ENCODE measurements at regions not wholly inside any gene's neighbourhood (a gene's known extent, or its start where the extent isn't known, plus 50 kb on each side); places are given as distances from the start of the nearest gene placed in this dataset.

GRCh38 chr4:115781528-115782146 is 668.2 kb upstream of the NDST4 start:
- no peak for DNase-seq
- Mint-ChIP-seq H3K9me3 (peaks cover 2% of the 10 kb centered on the region), H3K27me3 (no peaks in the 10 kb centered on the region), H3K4me3 (no peak overlapping the region), H3K4me1 (peaks cover 3% of the 10 kb centered on the region), H3K36me3 (no peaks in the 10 kb centered on the region), H3K27ac (no peak overlapping the region)

- Mint-ChIP-seq H3K4me1 (peaks cover 3% of the 10 kb centered on the region), H3K27ac (no peak overlapping the region), H3K36me3 (no peaks in the 10 kb centered on the region), H3K27me3 (no peaks in the 10 kb centered on the region), H3K4me3 (no peak overlapping the region), H3K9me3 (peaks cover 2% of the 10 kb centered on the region)
- no peak for DNase-seq
Measured at GRCh38 chr4:115780835-115781234, 667.4 kb upstream of the NDST4 start.

GRCh38 chr4:115780268-115780667 is 666.8 kb upstream of the NDST4 start:
- H3K9me3 Mint-ChIP-seq = peaks cover 2% of the 10 kb centered on the region
- no peaks in the 10 kb centered on the region for H3K27me3 Mint-ChIP-seq

GRCh38 chr4:115770046-115770543 is 656.7 kb upstream of the NDST4 start:
- Mint-ChIP-seq H3K27ac (no peak overlapping the region), H3K36me3 (no peaks in the 10 kb centered on the region), H3K4me3 (no peak overlapping the region), H3K4me1 (no peaks in the 10 kb centered on the region), H3K27me3 (no peaks in the 10 kb centered on the region), H3K9me3 (peaks cover 1% of the 10 kb centered on the region)
- no peak for DNase-seq

More at GRCh38 chr4:115780268-115780667, 666.8 kb upstream of the NDST4 start:
- no peak overlapping the region for H3K27ac Mint-ChIP-seq
- no peaks in the 10 kb centered on the region for H3K36me3 Mint-ChIP-seq
- DNase-seq = no peak
- H3K4me1 Mint-ChIP-seq = peaks cover 3% of the 10 kb centered on the region
- H3K4me3 Mint-ChIP-seq = no peak overlapping the region

- H3K4me3 Mint-ChIP-seq = no peak overlapping the region
- no peak for DNase-seq
- peaks cover 1% of the 10 kb centered on the region for H3K9me3 Mint-ChIP-seq
- H3K4me1 Mint-ChIP-seq = no peaks in the 10 kb centered on the region
- H3K27ac Mint-ChIP-seq = no peak overlapping the region
- H3K36me3 Mint-ChIP-seq = no peaks in the 10 kb centered on the region
- no peaks in the 10 kb centered on the region for H3K27me3 Mint-ChIP-seq
Measured at GRCh38 chr4:115769396-115769795, 656.0 kb upstream of the NDST4 start.

- Mint-ChIP-seq H3K36me3 (no peaks in the 10 kb centered on the region), H3K4me3 (no peak overlapping the region), H3K9me3 (peaks cover 1% of the 10 kb centered on the region), H3K4me1 (no peaks in the 10 kb centered on the region), H3K27ac (no peak overlapping the region), H3K27me3 (no peaks in the 10 kb centered on the region)
- no peak for DNase-seq
Measured at GRCh38 chr4:115763051-115763450, 649.6 kb upstream of the NDST4 start.

GRCh38 chr4:115759231-115759630 is 645.8 kb upstream of the NDST4 start:
- no peak overlapping the region for H3K4me3 Mint-ChIP-seq
- H3K36me3 Mint-ChIP-seq = no peaks in the 10 kb centered on the region
- H3K27ac Mint-ChIP-seq = no peak overlapping the region
- H3K9me3 Mint-ChIP-seq = peaks cover 2% of the 10 kb centered on the region
- DNase-seq = no peak
- no peaks in the 10 kb centered on the region for H3K27me3 Mint-ChIP-seq
- H3K4me1 Mint-ChIP-seq = no peaks in the 10 kb centered on the region

GRCh38 chr4:115749404-115749803 is 636.0 kb upstream of the NDST4 start:
- no peaks in the 10 kb centered on the region for H3K4me1 Mint-ChIP-seq
- no peak overlapping the region for H3K27ac Mint-ChIP-seq
- DNase-seq = no peak
- peaks cover 5% of the 10 kb centered on the region for H3K9me3 Mint-ChIP-seq
- H3K27me3 Mint-ChIP-seq = no peaks in the 10 kb centered on the region
- H3K36me3 Mint-ChIP-seq = no peaks in the 10 kb centered on the region
- H3K4me3 Mint-ChIP-seq = no peak overlapping the region

GRCh38 chr4:115740806-115741205 is 627.4 kb upstream of the NDST4 start:
- no peaks in the 10 kb centered on the region for H3K4me1 Mint-ChIP-seq
- H3K27ac Mint-ChIP-seq = no peak overlapping the region
- H3K9me3 Mint-ChIP-seq = peaks cover 1% of the 10 kb centered on the region
- no peaks in the 10 kb centered on the region for H3K27me3 Mint-ChIP-seq
- no peak overlapping the region for H3K4me3 Mint-ChIP-seq
- H3K36me3 Mint-ChIP-seq = no peaks in the 10 kb centered on the region
- DNase-seq = no peak

GRCh38 chr4:115729739-115730266 is 616.4 kb upstream of the NDST4 start:
- Mint-ChIP-seq H3K4me1 (no peaks in the 10 kb centered on the region), H3K36me3 (no peaks in the 10 kb centered on the region), H3K4me3 (no peak overlapping the region), H3K27me3 (no peaks in the 10 kb centered on the region), H3K27ac (no peak overlapping the region), H3K9me3 (peaks cover 2% of the 10 kb centered on the region)
- no peak for DNase-seq

GRCh38 chr4:115723621-115724020 is 610.2 kb upstream of the NDST4 start:
- Mint-ChIP-seq H3K4me1 (no peaks in the 10 kb centered on the region), H3K9me3 (no peaks in the 10 kb centered on the region), H3K4me3 (no peak overlapping the region), H3K27ac (no peak overlapping the region), H3K27me3 (no peaks in the 10 kb centered on the region), H3K36me3 (no peaks in the 10 kb centered on the region)
- no peak for DNase-seq

GRCh38 chr4:115720611-115721010 is 607.2 kb upstream of the NDST4 start:
- H3K9me3 Mint-ChIP-seq = no peaks in the 10 kb centered on the region
- H3K36me3 Mint-ChIP-seq = no peaks in the 10 kb centered on the region
- H3K4me3 Mint-ChIP-seq = no peak overlapping the region
- H3K4me1 Mint-ChIP-seq = no peaks in the 10 kb centered on the region
- no peaks in the 10 kb centered on the region for H3K27me3 Mint-ChIP-seq
- H3K27ac Mint-ChIP-seq = no peak overlapping the region
- no peak for DNase-seq

- Mint-ChIP-seq H3K9me3 (peaks cover 6% of the 10 kb centered on the region), H3K36me3 (no peaks in the 10 kb centered on the region), H3K27me3 (no peaks in the 10 kb centered on the region), H3K27ac (no peak overlapping the region), H3K4me1 (no peaks in the 10 kb centered on the region), H3K4me3 (no peak overlapping the region)
- no peak for DNase-seq
Measured at GRCh38 chr4:115711575-115711974, 598.2 kb upstream of the NDST4 start.

- H3K9me3 Mint-ChIP-seq = peaks cover 4% of the 10 kb centered on the region
- H3K27me3 Mint-ChIP-seq = no peaks in the 10 kb centered on the region
Measured at GRCh38 chr4:115688961-115689360, 575.5 kb upstream of the NDST4 start.

GRCh38 chr4:115687052-115687755 is 573.8 kb upstream of the NDST4 start:
- Mint-ChIP-seq H3K9me3 (peaks cover 2% of the 10 kb centered on the region), H3K27me3 (no peaks in the 10 kb centered on the region), H3K4me1 (no peaks in the 10 kb centered on the region), H3K36me3 (no peaks in the 10 kb centered on the region), H3K27ac (no peak overlapping the region), H3K4me3 (no peak overlapping the region)
- no peak for DNase-seq

More at GRCh38 chr4:115688961-115689360, 575.5 kb upstream of the NDST4 start:
- Mint-ChIP-seq H3K4me3 (no peak overlapping the region), H3K27ac (no peak overlapping the region), H3K4me1 (no peaks in the 10 kb centered on the region), H3K36me3 (no peaks in the 10 kb centered on the region)
- no peak for DNase-seq
